Astrocyte of the spinal cord (primary cell): ENCODE measurements at regions not wholly inside any gene's neighbourhood (a gene's known extent, or its start where the extent isn't known, plus 50 kb on each side); places are given as distances from the start of the nearest gene placed in this dataset.

Source experiments
- DNase-seq: peaks from one replicate; pipeline ENCODE4 v3.0.0; 2011; ENCODE audit warnings: low read depth, low spot score
- H3K4me3 ChIP-seq: 2 replicates; pipeline ENCODE4 v1.5.1; 2011; ENCODE audit warnings: low read depth, mild to moderate bottlenecking, low read length, moderate library complexity
- CTCF ChIP-seq: IDR thresholded peaks from 2 replicates; pipeline ENCODE4 v1.5.1; 2012; ENCODE audit warnings: low read depth, mild to moderate bottlenecking, low read length, inconsistent platforms
- in situ Hi-C: cut with HindIII; loops from 2 replicates; pipeline ENCODE4 v1.10.0; 2017; ENCODE audit warnings: low sequenced_read_pairs

- H3K4me3 ChIP-seq = no peak overlapping the region
- no peak for DNase-seq
- in situ Hi-C loops = no loop called here
- TF ChIP-seq CTCF = no peak
Observed at GRCh38 chr5:68447136-68447929, 231.8 kb downstream of the PIK3R1 start.

- in situ Hi-C loops = no loop called here
- no peak for DNase-seq
- no peak overlapping the region for H3K4me3 ChIP-seq
- TF ChIP-seq CTCF = no peak
Observed at GRCh38 chr5:68449380-68449779, 233.8 kb downstream of the PIK3R1 start.

GRCh38 chr5:68450245-68450852, 234.8 kb downstream of the PIK3R1 start:
- DNase-seq = peak; percentile 29
- TF ChIP-seq CTCF = no peak
- H3K4me3 ChIP-seq = no peak overlapping the region
- in situ Hi-C loops = no loop called here

GRCh38 chr5:68452286-68452685, 236.7 kb downstream of the PIK3R1 start:
- no peak for DNase-seq
- no peak overlapping the region for H3K4me3 ChIP-seq
- no peak for TF ChIP-seq CTCF
- in situ Hi-C loops = no loop called here

GRCh38 chr5:68454172-68454571, 238.6 kb downstream of the PIK3R1 start:
- TF ChIP-seq CTCF = no peak
- no peak for DNase-seq
- in situ Hi-C loops = no loop called here
- no peak overlapping the region for H3K4me3 ChIP-seq

GRCh38 chr5:68454766-68455165, 239.2 kb downstream of the PIK3R1 start:
- in situ Hi-C loops = no loop called here

More at GRCh38 chr5:68454766-68455165, 239.2 kb downstream of the PIK3R1 start:
- H3K4me3 ChIP-seq = no peak overlapping the region
- no peak for DNase-seq
- no peak for TF ChIP-seq CTCF
